Muscle of arm (tissue), 1 donor: ENCODE measurements at regions not wholly inside any gene's neighbourhood (a gene's known extent, or its start where the extent isn't known, plus 50 kb on each side); places are given as distances from the start of the nearest gene placed in this dataset.
"Not testable (repeated sequence)": the region's sequence is repeated elsewhere in the genome, so short reads cannot be mapped to it uniquely, and the experiment has no call there.

Experiments
- DNase-seq: peaks from one replicate; pipeline ENCODE4 v3.0.0-alpha.2; 2013

- not testable (repeated sequence) for DNase-seq
Observed at GRCh38 chr4:117922311-117922710, 112.0 kb upstream of the NDST3 start.

DNA sequence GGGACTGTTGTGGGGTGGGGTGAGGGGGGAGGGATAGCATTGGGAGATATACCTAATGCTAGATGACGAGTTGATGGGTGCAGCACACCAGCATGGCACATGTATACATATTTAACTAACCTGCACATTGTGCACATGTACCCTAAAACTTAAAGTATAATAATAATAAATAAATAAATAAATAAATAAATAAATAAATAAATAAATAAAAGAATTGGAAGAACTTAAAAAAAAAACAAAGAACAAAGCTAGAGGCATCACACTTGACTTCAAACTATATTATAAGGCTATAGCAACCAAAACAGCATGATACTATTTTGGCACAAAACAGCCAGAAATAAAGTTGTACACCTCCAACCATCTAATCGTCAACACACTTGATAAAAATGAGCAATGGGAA, 106.5 kb upstream of the NDST3 start:
- not testable (repeated sequence) for DNase-seq

- DNase-seq: no peak
Observed at GRCh38 chr4:117941611-117942010, 92.7 kb upstream of the NDST3 start.

DNA sequence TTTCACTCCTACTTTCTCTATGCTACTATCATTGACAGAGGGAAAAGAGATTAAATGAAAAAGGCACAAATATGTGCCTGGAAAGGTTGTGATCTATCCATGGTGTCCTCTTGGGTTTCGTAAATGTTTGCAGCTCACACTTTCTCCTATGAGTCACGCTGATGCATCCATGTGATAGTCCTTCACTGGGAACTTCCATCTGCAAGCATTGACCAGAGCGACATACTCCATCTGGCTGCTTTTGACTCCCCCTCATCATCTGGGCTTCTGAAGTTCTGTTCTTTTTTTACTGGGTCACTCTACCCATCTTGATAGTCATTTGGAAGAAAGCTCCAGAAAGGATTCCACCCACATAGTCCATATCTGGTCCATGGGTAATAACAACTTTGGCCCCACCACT, 84.7 kb upstream of the NDST3 start:
- DNase-seq: no peak

DNA sequence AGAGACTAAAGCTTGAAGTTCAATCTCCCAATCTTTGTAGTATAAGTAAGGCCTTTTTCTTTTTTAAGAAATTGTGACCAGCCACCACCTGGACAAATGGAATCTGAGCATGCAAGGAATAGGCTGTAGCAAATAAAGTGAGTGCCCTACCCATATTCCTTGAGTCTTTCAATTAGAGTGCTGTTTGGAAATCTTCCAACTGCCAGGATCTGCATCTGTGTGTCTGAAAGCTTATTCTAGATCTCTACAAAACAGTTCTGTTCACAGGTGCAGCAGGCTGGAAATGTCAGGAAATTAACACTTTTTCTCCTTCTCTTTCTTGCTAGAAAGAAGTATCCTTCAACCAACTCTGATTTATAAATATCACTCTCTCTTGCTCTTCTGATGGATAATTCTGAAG, 76.7 kb upstream of the NDST3 start:
- no peak for DNase-seq

GRCh38 chr4:117965622-117966021, 68.7 kb upstream of the NDST3 start:
- DNase-seq: no peak

DNA sequence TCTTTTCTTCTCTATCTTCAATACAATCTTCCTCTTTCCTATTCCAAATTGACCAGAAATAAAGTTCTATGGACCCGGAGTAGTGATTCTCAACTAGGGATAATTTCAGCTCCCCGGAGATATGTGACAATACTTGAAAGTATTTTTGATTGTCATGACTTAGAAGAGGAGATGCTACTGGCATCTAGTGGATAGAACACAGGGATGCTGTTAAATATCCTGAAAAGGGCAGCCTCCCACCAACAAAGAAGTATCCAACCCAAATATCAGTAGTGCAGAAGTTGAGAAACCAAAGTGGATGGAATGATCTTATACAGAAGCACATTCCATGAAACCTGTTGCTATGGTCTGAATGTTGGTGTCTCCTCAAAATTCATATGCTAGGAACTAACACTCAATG, 65.7 kb upstream of the NDST3 start:
- DNase-seq: no peak

GRCh38 chr4:117971403-117971802, 62.9 kb upstream of the NDST3 start:
- DNase-seq: no peak

- DNase-seq: no peak
Observed at GRCh38 chr4:117983541-117984365, 50.5 kb upstream of the NDST3 start.

DNA sequence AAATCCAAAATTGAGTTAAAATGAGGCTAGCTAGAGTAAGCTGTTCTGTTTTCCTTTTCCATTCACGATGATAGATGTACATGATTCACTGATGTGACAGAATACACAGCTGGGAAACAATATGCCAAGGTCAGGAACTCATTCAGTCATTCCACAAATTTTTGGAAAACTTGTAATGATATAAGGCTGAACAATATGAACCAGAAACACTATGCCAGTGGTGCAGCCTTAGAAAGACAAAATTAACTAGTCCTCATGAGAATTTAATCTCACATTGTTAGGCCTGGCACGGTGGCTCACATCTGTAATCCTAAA, 50.0 kb upstream of the NDST3 start:
- no peak for DNase-seq
